ENCODE measurements at regions not wholly inside any gene's neighbourhood (a gene's known extent, or its start where the extent isn't known, plus 50 kb on each side); places are given as distances from the start of the nearest gene placed in this dataset.
"Not testable (repeated sequence)": the region's sequence is repeated elsewhere in the genome, so short reads cannot be mapped to it uniquely, and the experiment has no call there.

DNA sequence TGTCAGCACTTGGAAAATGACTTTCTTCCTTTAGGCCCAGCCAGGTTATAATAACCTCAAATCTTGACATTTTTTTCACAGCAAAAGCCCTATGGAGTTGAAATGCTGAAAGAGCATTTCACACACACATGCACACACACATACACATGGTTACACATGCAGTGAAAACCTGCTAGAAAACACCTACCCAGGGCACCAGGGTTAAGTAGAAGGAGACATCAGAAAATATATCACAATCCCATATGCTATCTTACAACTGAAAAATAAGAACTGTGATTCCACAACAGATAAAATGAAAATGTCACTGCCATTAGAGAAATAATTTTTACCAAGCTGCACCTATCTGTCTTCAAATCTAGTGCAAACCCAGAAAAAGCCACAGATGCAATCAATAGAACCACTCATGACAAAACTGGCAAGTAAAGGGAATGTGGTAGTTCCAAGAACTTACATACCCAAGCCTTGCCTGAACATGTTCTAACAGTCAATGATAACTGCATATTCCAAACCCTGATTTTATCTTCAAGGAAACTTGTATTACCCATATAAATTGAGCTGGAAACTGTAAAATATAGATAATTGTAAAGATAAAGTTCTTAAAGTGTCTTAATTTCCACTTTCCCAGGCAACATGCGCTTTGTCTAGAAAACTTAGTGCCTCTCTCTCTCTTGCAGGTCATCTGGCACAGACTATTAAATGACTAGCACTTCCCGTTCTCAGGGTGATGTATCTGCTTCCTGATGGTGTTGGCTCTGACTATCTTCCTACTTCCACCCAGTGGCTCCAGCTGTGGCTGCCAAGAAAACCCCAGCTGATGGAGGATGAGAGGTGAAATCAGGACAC is 250.2 kb upstream of the PTGER4 start:
- CTCF ChIA-PET = no interaction called here
- no peak for TF ChIP-seq L3MBTL2 (conservative IDR thresholded peaks at IDR 0.05)
- TF ChIP-seq TARDBP (IDR thresholded peaks at IDR 0.05) = no peak
- TF ChIP-seq CTBP1 (IDR thresholded peaks at IDR 0.05; ENCODE audit: borderline replicate concordance) = no peak
- no peak for TF ChIP-seq SUZ12 (IDR thresholded peaks at IDR 0.05)
- TF ChIP-seq BHLHE40 (IDR thresholded peaks at IDR 0.05; ENCODE audit: borderline replicate concordance) = no peak
- TF ChIP-seq FOXK2 (IDR thresholded peaks at IDR 0.05) = no peak
- TF ChIP-seq ELF4 (IDR thresholded peaks at IDR 0.05) = no peak
- POLR2A ChIA-PET = no interaction called here
- no peak for DNase-seq (ENCODE audit: extremely low spot score)

DNA sequence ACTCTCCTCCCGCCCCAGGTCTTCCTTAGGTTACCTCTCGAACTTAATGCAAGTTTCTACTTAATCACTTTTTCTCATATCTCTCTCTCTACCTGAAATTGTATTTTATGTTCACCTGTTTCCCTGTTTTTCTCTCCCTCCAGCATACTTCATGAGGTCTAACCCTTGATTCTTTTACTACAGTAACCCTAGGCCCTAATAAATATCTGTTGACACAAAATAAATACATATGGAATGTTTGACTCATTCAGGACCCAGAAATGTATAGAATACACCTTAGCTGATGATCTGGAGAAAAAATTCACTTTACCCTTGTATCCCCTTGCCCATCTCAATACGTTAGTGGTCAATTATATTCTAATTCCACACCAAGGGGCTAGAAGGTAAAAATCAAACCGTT is 250.9 kb upstream of the PTGER4 start:
- CTCF ChIA-PET = no interaction called here

DNA sequence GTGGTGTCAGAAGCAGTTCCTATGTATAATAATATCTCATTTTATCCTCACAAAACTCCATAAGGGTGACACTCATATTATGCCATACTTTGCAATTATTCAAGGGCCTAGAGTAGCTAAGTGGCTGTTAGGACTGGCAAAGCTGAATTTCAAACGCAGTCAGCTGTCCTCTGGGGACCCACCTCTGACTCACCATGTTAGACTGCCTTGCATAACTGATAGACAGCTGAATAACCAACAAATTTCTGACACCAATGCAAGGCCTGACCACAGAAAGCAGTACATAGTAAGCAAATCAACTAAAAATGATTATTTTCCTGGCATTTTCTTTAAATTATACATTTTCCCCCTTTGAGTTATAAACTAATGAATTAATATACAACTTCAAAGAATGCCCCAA is 251.6 kb upstream of the PTGER4 start:
- no peak for DNase-seq (ENCODE audit: extremely low spot score)
- POLR2A ChIA-PET = no interaction called here
- TF ChIP-seq NFRKB (IDR thresholded peaks at IDR 0.05) (no peak), ELF4 (IDR thresholded peaks at IDR 0.05) (no peak), HDGF (IDR thresholded peaks at IDR 0.05; ENCODE audit: borderline replicate concordance) (no peak), CTBP1 (IDR thresholded peaks at IDR 0.05; ENCODE audit: borderline replicate concordance) (no peak), SP1 (IDR thresholded peaks at IDR 0.05) (no peak), FOXM1 (IDR thresholded peaks at IDR 0.05; ENCODE audit: borderline replicate concordance) (no peak), SUZ12 (IDR thresholded peaks at IDR 0.05) (no peak), ARNT (IDR thresholded peaks at IDR 0.05) (no peak), ZNF384 (IDR thresholded peaks at IDR 0.05) (no peak), BHLHE40 (IDR thresholded peaks at IDR 0.05; ENCODE audit: borderline replicate concordance) (no peak), FOXA1 (IDR thresholded peaks at IDR 0.05) (no peak)
- CTCF ChIA-PET = no interaction called here

More for the DNA sequence above, 250.9 kb upstream of the PTGER4 start:
- TF ChIP-seq SUZ12 (IDR thresholded peaks at IDR 0.05) = no peak
- TF ChIP-seq ARNT (IDR thresholded peaks at IDR 0.05) = no peak
- no peak for TF ChIP-seq ELF4 (IDR thresholded peaks at IDR 0.05)
- no peak for TF ChIP-seq TARDBP (IDR thresholded peaks at IDR 0.05)
- no peak for TF ChIP-seq FOXK2 (IDR thresholded peaks at IDR 0.05)
- no peak for TF ChIP-seq L3MBTL2 (conservative IDR thresholded peaks at IDR 0.05)
- TF ChIP-seq LEF1 (IDR thresholded peaks at IDR 0.05; ENCODE audit: borderline replicate concordance) = no peak
- TF ChIP-seq HDGF (IDR thresholded peaks at IDR 0.05; ENCODE audit: borderline replicate concordance) = no peak
- TF ChIP-seq ZNF384 (IDR thresholded peaks at IDR 0.05) = no peak
- no peak for TF ChIP-seq FOXM1 (IDR thresholded peaks at IDR 0.05; ENCODE audit: borderline replicate concordance)
- TF ChIP-seq, protein P1, sequence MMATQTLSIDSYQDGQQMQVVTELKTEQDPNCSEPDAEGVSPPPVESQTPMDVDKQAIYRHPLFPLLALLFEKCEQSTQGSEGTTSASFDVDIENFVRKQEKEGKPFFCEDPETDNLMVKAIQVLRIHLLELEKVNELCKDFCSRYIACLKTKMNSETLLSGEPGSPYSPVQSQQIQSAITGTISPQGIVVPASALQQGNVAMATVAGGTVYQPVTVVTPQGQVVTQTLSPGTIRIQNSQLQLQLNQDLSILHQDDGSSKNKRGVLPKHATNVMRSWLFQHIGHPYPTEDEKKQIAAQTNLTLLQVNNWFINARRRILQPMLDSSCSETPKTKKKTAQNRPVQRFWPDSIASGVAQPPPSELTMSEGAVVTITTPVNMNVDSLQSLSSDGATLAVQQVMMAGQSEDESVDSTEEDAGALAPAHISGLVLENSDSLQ (IDR thresholded peaks at IDR 0.05) = no peak
- TF ChIP-seq SP1 (IDR thresholded peaks at IDR 0.05) = no peak
- no peak for TF ChIP-seq BHLHE40 (IDR thresholded peaks at IDR 0.05; ENCODE audit: borderline replicate concordance)
- TF ChIP-seq CTBP1 (IDR thresholded peaks at IDR 0.05; ENCODE audit: borderline replicate concordance) = no peak
- no peak for TF ChIP-seq NFRKB (IDR thresholded peaks at IDR 0.05)
- no peak for DNase-seq (ENCODE audit: extremely low spot score)
- POLR2A ChIA-PET = no interaction called here

DNA sequence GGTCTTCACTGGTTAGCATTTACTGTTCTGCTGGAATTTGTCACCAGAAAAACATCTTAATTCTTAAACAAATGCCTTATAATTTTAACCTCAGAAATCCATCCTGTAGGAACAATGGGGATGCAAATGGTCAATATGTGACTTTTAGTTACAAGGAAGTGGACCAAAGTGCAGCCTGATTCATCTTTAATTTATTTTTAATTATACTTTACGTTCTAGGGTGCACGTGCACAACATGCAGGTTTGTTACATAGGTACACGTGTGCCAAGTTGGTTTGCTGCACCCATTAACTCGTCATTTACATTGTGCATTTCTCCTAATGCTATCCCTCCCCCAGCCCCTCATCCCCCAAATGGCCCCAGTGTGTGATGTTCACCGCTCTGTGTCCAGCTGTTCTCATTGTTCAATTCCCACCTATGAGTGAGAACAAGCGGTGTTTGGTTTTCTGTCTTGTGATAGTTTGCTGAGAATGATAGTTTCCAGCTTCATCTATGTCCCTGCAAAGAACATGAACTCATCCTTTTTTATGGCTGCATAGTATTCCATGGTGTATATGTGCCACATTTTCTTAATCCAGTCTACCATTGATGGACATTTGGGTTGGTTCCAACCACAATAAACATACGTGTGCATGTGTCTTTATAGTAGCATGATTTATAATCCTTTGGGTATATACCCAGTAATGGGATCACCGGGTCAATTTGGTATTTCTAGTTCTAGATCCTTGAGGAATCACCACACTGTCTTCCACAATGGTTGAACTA is 262.5 kb upstream of the PTGER4 start:
- POLR2A ChIA-PET; DNase-seq (ENCODE audit: extremely low spot score); CTCF ChIA-PET: not testable (repeated sequence)

DNA sequence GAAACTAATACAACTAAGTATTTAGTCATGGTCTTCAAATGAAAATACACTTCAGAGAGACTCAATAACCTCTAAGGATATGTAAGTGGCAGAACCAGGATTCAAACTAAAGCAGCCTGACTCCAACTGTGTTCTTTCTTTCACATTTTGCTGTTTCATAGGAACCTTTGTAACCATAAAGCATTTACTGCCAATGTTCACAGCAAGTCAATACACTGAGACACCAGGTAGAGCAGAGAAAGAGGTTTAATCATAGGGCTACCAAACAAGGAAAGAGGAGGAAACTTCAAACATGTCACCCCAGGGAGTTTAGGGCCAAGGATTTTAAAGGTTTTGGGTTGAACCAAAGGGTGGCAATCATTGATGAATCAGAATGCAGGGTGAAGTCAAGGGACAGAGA is 263.1 kb upstream of the PTGER4 start:
- TF ChIP-seq HDGF (IDR thresholded peaks at IDR 0.05; ENCODE audit: borderline replicate concordance) = no peak
- no peak for TF ChIP-seq BHLHE40 (IDR thresholded peaks at IDR 0.05; ENCODE audit: borderline replicate concordance)
- no peak for TF ChIP-seq L3MBTL2 (conservative IDR thresholded peaks at IDR 0.05)
- TF ChIP-seq FOXK2 (IDR thresholded peaks at IDR 0.05) = no peak
- no peak for TF ChIP-seq CTBP1 (IDR thresholded peaks at IDR 0.05; ENCODE audit: borderline replicate concordance)
- no peak for TF ChIP-seq ARNT (IDR thresholded peaks at IDR 0.05)
- TF ChIP-seq ZNF384 (IDR thresholded peaks at IDR 0.05) = no peak
- TF ChIP-seq, protein P1 (IDR thresholded peaks at IDR 0.05) = no peak
- no peak for TF ChIP-seq LEF1 (IDR thresholded peaks at IDR 0.05; ENCODE audit: borderline replicate concordance)
- TF ChIP-seq FOXA1 (IDR thresholded peaks at IDR 0.05) = no peak
- CTCF ChIA-PET = no interaction called here
- POLR2A ChIA-PET = no interaction called here
- no peak for DNase-seq (ENCODE audit: extremely low spot score)

DNA sequence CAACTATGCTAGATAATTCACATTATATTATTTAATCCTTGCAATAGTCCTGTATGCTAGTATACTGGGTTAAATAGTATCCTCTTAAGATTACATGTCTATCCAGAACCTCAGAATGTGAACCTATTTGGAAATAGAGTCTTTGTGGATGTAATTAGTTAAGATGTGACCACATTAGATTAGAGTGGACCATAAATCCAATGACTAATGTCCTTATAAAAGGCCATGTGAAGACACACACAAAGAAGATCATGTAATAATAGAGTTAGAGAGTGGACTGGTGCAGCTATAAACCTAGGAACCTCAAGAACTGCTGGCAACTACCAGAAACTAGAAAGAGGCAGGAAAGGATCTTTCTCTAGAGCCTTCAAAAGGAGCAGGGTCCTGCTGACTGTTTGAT is 263.6 kb upstream of the PTGER4 start:
- ChIA-PET POLR2A (no interaction called here), CTCF (no interaction called here)
- DNase-seq (ENCODE audit: extremely low spot score) = no peak
- TF ChIP-seq CTBP1 (IDR thresholded peaks at IDR 0.05; ENCODE audit: borderline replicate concordance) (no peak), NFRKB (IDR thresholded peaks at IDR 0.05) (no peak), SP1 (IDR thresholded peaks at IDR 0.05) (no peak), LEF1 (IDR thresholded peaks at IDR 0.05; ENCODE audit: borderline replicate concordance) (no peak), ZNF384 (IDR thresholded peaks at IDR 0.05) (no peak), SUZ12 (IDR thresholded peaks at IDR 0.05) (no peak), HDGF (IDR thresholded peaks at IDR 0.05; ENCODE audit: borderline replicate concordance) (no peak), FOXK2 (IDR thresholded peaks at IDR 0.05) (no peak), FOXM1 (IDR thresholded peaks at IDR 0.05; ENCODE audit: borderline replicate concordance) (no peak), BHLHE40 (IDR thresholded peaks at IDR 0.05; ENCODE audit: borderline replicate concordance) (no peak), ELF4 (IDR thresholded peaks at IDR 0.05) (no peak), L3MBTL2 (conservative IDR thresholded peaks at IDR 0.05) (no peak), TARDBP (IDR thresholded peaks at IDR 0.05) (no peak), ARNT (IDR thresholded peaks at IDR 0.05) (no peak)
- TF ChIP-seq, protein P1 (IDR thresholded peaks at IDR 0.05) = no peak
